Endothelial cell of umbilical vein (primary cell): ENCODE measurements at regions not wholly inside any gene's neighbourhood (a gene's known extent, or its start where the extent isn't known, plus 50 kb on each side); places are given as distances from the start of the nearest gene placed in this dataset.

Experiments used
- BruUV-seq: library from RNA; stranded (reverse); fragments of 400-500 nt; replicated peaks from 2 replicates; lab custom pipeline; 2021; lab: Mats Ljungman, UMichigan
- CTCF ChIA-PET: fragments of 300-600, 350-600 bp; sonication (Branson Sonifier 250); formaldehyde crosslinking; loops from one replicate; lab custom pipeline; 2021; ENCODE audit warnings: antibody characterized with exemption, inconsistent platforms; lab: Charles Lee
- POLR2A ChIA-PET: fragments of 300-600, 350-600 bp; sonication (Branson Sonifier 250); formaldehyde crosslinking; loops from one replicate; lab custom pipeline; 2021; ENCODE audit warnings: antibody characterized with exemption, inconsistent platforms; lab: Charles Lee
- DNase-seq: peaks from one replicate; pipeline ENCODE4 v3.0.0-alpha.2; 2011; ENCODE audit warnings: low read depth, low spot score
- FAIRE-seq: peaks from 2 replicates; lab custom pipeline; 2011; peaks lifted over from hg19 to GRCh38; lab: Jason Lieb, UNC
- H2AFZ ChIP-seq: 2 replicates; pipeline ENCODE4 v1.6.0; 2012; ENCODE audit warnings: low read depth, low read length, control low read depth, inconsistent platforms
- H3K27ac ChIP-seq: 2 replicates; pipeline ENCODE4 v1.5.1; 2011; ENCODE audit warnings: low read depth, mild to moderate bottlenecking, control low read depth, low read length, moderate library complexity; ENCODE audit not compliant: insufficient read depth
- H3K27me3 ChIP-seq, 2 experiments: 2 replicates each; pipeline versions ENCODE4 v1.6.0 to v1.6.1; 2011; ENCODE audit warnings: low read length in 2 of 2, mixed read lengths in 1 of 2; ENCODE audit not compliant: control insufficient read depth in 2 of 2, insufficient read depth in 2 of 2
- H3K36me3 ChIP-seq, 2 experiments: 2 replicates in 1 of 2; 3 replicates in 1 of 2; pipeline ENCODE4 v1.5.1; 2011; ENCODE audit warnings: low read length in 2 of 2, mild to moderate bottlenecking in 1 of 2, moderate library complexity in 1 of 2; ENCODE audit not compliant: control insufficient read depth in 2 of 2, insufficient read depth in 2 of 2; ENCODE audit errors: extremely low read depth in 1 of 2
- H3K4me1 ChIP-seq: 3 replicates; pipeline ENCODE4 v1.5.1; 2011; ENCODE audit warnings: mild to moderate bottlenecking, low read length; ENCODE audit not compliant: control insufficient read depth, insufficient read depth; ENCODE audit errors: extremely low read depth
- H3K4me2 ChIP-seq: 2 replicates; pipeline ENCODE4 v1.6.1; 2011; ENCODE audit warnings: low read length, control low read depth, mixed read lengths; ENCODE audit not compliant: insufficient read depth
- H3K4me3 ChIP-seq, 3 experiments: fragments of 200-600 bp in 1 of 3; sonication (generic), shearing (Covaris generic) in 1 of 3; replicated peaks in 1 of 3; 2 replicates each; pipeline ENCODE4 v1.5.1; 2011 to 2016; ENCODE audit warnings: control low read depth in 3 of 3, low read length in 3 of 3, mild to moderate bottlenecking in 2 of 3, inconsistent platforms in 1 of 3, low read depth in 1 of 3, moderate library complexity in 1 of 3; ENCODE audit not compliant: insufficient read depth in 1 of 3
- H3K79me2 ChIP-seq: 2 replicates; pipeline ENCODE4 v1.6.0; 2012; ENCODE audit warnings: low read length, inconsistent platforms; ENCODE audit not compliant: control insufficient read depth, insufficient read depth
- H3K9ac ChIP-seq: replicated peaks from 2 replicates; pipeline ENCODE3; 2011; ENCODE audit warnings: low read length, control low read depth; ENCODE audit not compliant: insufficient read depth; ENCODE audit errors: extremely low read depth
- H3K9me1 ChIP-seq: replicated peaks from 3 replicates; pipeline ENCODE4 v1.6.0; 2011; ENCODE audit warnings: mild to moderate bottlenecking, low read length; ENCODE audit not compliant: control insufficient read depth, insufficient read depth; ENCODE audit errors: extremely low read depth
- H3K9me3 ChIP-seq: replicated peaks from 2 replicates; pipeline ENCODE4 v1.5.1; 2012; ENCODE audit warnings: low read length, inconsistent platforms; ENCODE audit not compliant: control insufficient read depth, insufficient read depth
- H4K20me1 ChIP-seq: replicated peaks from 2 replicates; pipeline ENCODE3; 2011; ENCODE audit warnings: mild to moderate bottlenecking, low read length; ENCODE audit not compliant: control insufficient read depth, insufficient read depth; ENCODE audit errors: extremely low read depth
- EZH2 ChIP-seq: IDR thresholded peaks from 2 replicates; pipeline ENCODE4 v1.6.1; 2012; ENCODE audit warnings: borderline replicate concordance, low read depth, mild to moderate bottlenecking, moderate library complexity, low read length, inconsistent platforms; ENCODE audit not compliant: severe bottlenecking
- FOS ChIP-seq: IDR thresholded peaks from 2 replicates; pipeline ENCODE4 v1.6.1; 2011; ENCODE audit warnings: mild to moderate bottlenecking, low read length, moderate library complexity, borderline replicate concordance; ENCODE audit not compliant: insufficient read depth
- GATA2 ChIP-seq: IDR thresholded peaks from 2 replicates; pipeline ENCODE4 v1.7.0; 2011; ENCODE audit warnings: low read depth, mild to moderate bottlenecking, moderate library complexity, mixed read lengths, low read length; ENCODE audit not compliant: insufficient read length, insufficient read depth
- JUN ChIP-seq: IDR thresholded peaks from 2 replicates; pipeline ENCODE4 v1.6.1; 2011; ENCODE audit warnings: borderline replicate concordance, low read depth; ENCODE audit not compliant: insufficient read length, insufficient read depth
- MYC ChIP-seq: IDR thresholded peaks from one replicate; pipeline ENCODE4 v1.6.1; 2011; ENCODE audit warnings: mild to moderate bottlenecking, low read depth, low read length
- POLR2A ChIP-seq: IDR thresholded peaks from 2 replicates; pipeline ENCODE4 v1.6.1; 2012; ENCODE audit warnings: low read depth, mild to moderate bottlenecking, control low read depth, low read length
- POLR2AphosphoS5 ChIP-seq: IDR thresholded peaks from 2 replicates; pipeline ENCODE4 v1.6.1; 2012; ENCODE audit warnings: low read depth, mild to moderate bottlenecking, control low read depth, low read length, moderate library complexity; ENCODE audit not compliant: insufficient read depth
- dilution Hi-C: fragments of 300-500 bp; cut with MboI; formaldehyde crosslinking; loops from one replicate; pipeline ENCODE4 v1.15.0; 2019; ENCODE audit warnings: low sequenced_read_pairs; ENCODE audit not compliant: extremely low pct_ligation_motif_present
- intact Hi-C: fragments of 100-400 bp; cut with micrococcal nuclease; formaldehyde crosslinking; loops from one replicate; pipeline ENCODE4 v1.10.0; 2022
- TF ChIP-seq, protein P1 (sequence below): IDR thresholded peaks from 2 replicates; pipeline ENCODE4 v1.6.1; 2011; ENCODE audit not compliant: insufficient read depth, insufficient read length
- TF ChIP-seq, protein P2 (sequence below), 2 donors: IDR thresholded peaks; 1 replicate in 1 of 2; 2 replicates in 1 of 2; pipeline ENCODE4 v1.5.1; 2011; ENCODE audit warnings: low read length in 2 of 2, mild to moderate bottlenecking in 2 of 2, moderate library complexity in 2 of 2, control low read depth in 1 of 2, inconsistent platforms in 1 of 2, low read depth in 1 of 2; ENCODE audit not compliant: insufficient read depth in 1 of 2; ENCODE audit errors: extremely low read depth in 1 of 2

DNA sequence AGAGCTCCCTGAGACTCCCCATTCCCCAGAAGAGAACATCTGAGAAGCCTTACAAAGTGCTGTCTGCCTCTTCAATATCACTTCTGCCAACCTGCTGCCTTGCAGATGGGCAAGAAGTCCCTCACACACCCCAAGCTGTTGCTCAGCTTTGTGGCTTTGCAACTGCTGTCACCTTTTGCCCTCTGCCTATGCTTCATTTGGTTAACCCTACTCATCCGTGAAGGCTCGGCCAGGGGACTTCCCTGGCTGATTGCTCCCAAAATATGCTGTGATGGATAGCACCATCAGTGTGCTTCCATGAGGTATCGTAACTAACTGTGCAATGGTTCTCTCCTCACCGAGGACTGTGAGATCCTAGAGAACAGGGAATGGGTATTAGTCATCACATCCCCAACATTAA, 88.9 kb upstream of the CYP1B1 start:
- POLR2A ChIA-PET, result no interaction called here
- intact Hi-C loops (no loop called here), dilution Hi-C loops (no loop called here)
- Histone ChIP-seq H3K9me1 (no peaks in the 10 kb centered on the region), H3K4me1 (no peaks in the 10 kb centered on the region), H3K9ac (no peak overlapping the region), H3K79me2 (no peaks in the 10 kb centered on the region), H3K36me3 (no peaks in the 10 kb centered on the region), H3K9me3 (no peaks in the 10 kb centered on the region), H3K27ac (no peak overlapping the region), H2AFZ (no peak overlapping the region), H3K4me2 (no peak overlapping the region), H4K20me1 (no peaks in the 10 kb centered on the region), H3K4me3 (no peak overlapping the region), H3K27me3 (peaks cover 3 to 10% of the 10 kb centered on the region in 2 experiments)
- TF ChIP-seq MYC, result no peak
- no peak for TF ChIP-seq JUN
- TF ChIP-seq POLR2AphosphoS5, result no peak
- TF ChIP-seq, protein P1, sequence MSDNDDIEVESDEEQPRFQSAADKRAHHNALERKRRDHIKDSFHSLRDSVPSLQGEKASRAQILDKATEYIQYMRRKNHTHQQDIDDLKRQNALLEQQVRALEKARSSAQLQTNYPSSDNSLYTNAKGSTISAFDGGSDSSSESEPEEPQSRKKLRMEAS, result no peak
- TF ChIP-seq POLR2A, result no peak
- TF ChIP-seq GATA2, result no peak
- TF ChIP-seq FOS, result no peak
- no peak for TF ChIP-seq EZH2
- TF ChIP-seq, protein P2, sequence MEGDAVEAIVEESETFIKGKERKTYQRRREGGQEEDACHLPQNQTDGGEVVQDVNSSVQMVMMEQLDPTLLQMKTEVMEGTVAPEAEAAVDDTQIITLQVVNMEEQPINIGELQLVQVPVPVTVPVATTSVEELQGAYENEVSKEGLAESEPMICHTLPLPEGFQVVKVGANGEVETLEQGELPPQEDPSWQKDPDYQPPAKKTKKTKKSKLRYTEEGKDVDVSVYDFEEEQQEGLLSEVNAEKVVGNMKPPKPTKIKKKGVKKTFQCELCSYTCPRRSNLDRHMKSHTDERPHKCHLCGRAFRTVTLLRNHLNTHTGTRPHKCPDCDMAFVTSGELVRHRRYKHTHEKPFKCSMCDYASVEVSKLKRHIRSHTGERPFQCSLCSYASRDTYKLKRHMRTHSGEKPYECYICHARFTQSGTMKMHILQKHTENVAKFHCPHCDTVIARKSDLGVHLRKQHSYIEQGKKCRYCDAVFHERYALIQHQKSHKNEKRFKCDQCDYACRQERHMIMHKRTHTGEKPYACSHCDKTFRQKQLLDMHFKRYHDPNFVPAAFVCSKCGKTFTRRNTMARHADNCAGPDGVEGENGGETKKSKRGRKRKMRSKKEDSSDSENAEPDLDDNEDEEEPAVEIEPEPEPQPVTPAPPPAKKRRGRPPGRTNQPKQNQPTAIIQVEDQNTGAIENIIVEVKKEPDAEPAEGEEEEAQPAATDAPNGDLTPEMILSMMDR (IDR thresholded peaks at IDR 0.05; ENCODE audit: extremely low read depth in 1 of 2, insufficient read depth in 1 of 2, low read depth in 1 of 2, low read length in 2 of 2), result no peak
- no peak for DNase-seq
- BruUV-seq, result no TSS peak
- no peak for FAIRE-seq
- CTCF ChIA-PET, result no interaction called here
